ENCODE measurements at regions not wholly inside any gene's neighbourhood (a gene's known extent, or its start where the extent isn't known, plus 50 kb on each side); places are given as distances from the start of the nearest gene placed in this dataset.

DNA sequence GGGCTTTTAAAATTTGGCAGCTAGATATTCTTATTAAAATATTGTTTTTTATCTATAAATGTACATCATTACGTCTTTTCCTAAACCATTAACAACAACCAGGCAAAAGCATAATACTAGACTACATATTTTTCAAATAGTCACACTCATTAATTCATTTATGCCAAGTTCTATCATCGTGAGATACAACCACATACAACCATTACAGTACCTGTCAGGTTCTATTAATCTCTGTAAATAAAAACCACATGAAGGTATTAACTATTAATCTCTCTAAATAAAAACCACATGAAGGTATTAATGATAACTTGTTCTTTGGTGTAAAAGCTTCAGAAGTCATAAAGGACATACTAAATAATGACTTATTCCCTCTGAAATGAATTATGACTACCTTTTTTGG lies 432.7 kb downstream of the TMX3 start:
- TF ChIP-seq POLR2A (IDR thresholded peaks at IDR 0.05) (no peak), CTCF (IDR thresholded peaks at IDR 0.05) (no peak)
